M059J (cell line): ENCODE measurements at regions not wholly inside any gene's neighbourhood (a gene's known extent, or its start where the extent isn't known, plus 50 kb on each side); places are given as distances from the start of the nearest gene placed in this dataset.

Experiments
- DNase-seq: peaks from one replicate; pipeline ENCODE4 v3.0.0-alpha.2; 2012; ENCODE audit warnings: low read depth

DNA sequence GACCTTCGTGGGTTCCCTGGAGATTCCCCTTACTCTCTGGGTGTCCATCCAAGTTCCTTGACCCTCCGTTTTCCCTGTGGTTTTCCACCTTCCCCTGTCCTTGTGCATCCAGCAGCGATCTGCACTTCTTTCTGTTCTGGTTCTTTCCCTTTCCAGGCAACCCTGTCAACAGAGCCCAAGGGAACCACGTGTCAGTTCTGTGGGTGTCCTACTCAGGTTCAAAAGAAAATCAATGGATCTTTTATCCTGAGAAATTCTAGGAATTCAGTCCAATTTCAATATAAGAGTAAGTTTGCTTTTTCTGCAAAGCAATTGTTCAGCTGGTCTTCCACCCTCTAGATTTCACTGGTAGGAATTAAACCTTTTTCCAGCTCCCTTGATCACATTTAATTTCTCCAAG, 1394.8 kb upstream of the SLC10A2 start:
- DNase-seq = no peak

- DNase-seq = peak; percentile 55
Measured at GRCh38 chr13:104460554-104460953, 1394.3 kb upstream of the SLC10A2 start.

GRCh38 chr13:104450006-104450405, 1383.8 kb upstream of the SLC10A2 start:
- peak; percentile 69 for DNase-seq

DNA sequence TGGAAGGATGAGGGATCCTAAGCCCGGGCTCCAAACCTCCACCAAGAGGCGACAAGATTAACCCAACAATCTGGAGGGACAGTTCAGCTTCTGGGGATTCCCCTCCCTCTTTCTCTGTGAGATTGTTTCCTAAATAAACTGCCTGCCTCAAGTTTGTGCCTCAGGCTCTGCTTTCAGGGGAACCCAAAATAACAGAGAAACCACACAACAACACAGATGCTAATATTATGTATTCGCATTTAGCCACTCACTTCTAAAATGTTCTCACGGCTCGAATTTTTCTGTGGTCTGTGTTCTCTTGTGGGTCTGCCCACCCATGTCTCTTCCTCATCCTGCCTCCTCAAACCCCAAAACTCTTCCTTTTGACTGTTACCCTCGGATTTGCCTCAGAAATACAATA, 1381.1 kb upstream of the SLC10A2 start:
- peak; percentile 43 for DNase-seq

DNA sequence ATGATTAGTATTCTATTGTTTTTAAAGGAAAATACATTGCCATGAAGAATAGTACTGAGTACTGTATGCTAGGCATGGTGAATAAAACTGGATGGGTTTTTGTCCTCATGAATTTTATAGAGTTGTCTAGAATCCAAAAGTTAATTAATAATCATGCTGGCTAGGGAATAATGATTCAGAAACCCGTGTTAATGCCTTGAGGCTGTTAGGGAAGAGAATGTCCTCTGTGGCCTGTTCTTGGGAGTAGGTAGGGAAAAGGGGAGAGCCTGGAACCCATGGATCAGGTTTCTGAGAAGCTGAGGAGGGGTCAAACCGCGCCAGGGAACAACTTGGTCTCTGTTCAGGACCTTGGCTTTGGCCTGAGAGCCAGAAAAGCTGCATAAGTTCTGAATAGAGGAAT, 1376.3 kb upstream of the SLC10A2 start:
- peak; percentile 64 for DNase-seq

DNA sequence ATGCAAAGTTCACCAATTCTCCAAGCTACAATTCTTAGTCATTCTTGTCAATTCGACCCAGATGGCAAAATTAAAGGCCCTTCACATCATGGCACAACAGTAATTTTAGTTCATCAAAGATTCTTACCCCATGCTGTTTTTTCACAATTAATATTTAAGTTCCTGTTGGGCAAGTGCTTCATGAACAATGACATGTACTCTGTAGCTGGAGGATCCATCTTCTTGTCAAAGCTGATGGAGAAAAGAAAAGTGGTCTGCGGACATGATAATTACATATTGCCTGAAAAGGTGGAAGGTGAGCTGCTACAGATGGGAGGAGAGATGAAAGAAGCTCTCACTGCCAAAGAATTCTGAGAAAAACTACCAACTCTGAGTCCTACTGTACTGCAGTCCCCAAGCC, 1370.3 kb upstream of the SLC10A2 start:
- DNase-seq = no peak

- DNase-seq = no peak
Measured at GRCh38 chr13:104431895-104432294, 1365.7 kb upstream of the SLC10A2 start.

DNA sequence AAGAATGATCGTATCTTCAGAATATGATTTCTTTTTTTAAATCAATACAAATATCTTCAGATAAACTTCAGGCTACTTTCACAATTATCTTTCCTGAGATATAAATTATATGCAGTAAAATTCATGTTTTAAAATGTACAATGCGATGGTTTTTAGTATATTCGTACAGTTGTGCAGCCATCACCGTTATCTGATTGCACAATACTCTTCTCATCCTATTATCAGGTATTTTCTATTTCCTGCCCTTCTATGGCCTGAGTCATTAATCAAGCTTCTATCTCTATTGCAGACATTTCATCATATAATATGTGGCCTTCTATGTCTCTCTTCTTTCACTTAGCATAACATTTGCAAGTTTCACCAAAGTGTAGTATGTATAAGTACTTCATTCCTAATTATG, 1360.2 kb upstream of the SLC10A2 start:
- no peak for DNase-seq

GRCh38 chr13:104422668-104423067, 1356.5 kb upstream of the SLC10A2 start:
- DNase-seq = no peak

GRCh38 chr13:104416973-104417372, 1350.8 kb upstream of the SLC10A2 start:
- no peak for DNase-seq

DNA sequence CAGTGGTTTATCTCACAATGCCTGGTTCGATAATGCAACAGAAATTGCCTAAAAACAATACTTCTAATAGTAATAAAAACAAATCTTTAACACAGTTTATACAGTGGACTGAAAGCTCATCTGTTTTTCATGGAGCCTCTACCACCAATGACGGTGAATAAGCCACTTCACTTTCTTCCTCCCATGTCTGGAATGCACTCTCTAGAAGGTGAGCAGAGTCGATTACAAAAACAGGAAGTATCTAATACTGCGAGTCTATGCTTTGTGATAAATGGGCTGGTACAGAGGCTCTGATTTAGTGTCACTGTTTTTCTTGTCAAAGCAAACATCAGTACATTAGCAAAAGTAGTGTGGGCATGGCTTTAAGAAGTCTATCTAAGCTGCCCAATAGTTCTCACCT, 1348.6 kb upstream of the SLC10A2 start:
- DNase-seq = peak; percentile 35

- no peak for DNase-seq
Measured at GRCh38 chr13:104414181-104414580, 1348.0 kb upstream of the SLC10A2 start.

GRCh38 chr13:104411141-104411765, 1345.0 kb upstream of the SLC10A2 start:
- no peak for DNase-seq

DNA sequence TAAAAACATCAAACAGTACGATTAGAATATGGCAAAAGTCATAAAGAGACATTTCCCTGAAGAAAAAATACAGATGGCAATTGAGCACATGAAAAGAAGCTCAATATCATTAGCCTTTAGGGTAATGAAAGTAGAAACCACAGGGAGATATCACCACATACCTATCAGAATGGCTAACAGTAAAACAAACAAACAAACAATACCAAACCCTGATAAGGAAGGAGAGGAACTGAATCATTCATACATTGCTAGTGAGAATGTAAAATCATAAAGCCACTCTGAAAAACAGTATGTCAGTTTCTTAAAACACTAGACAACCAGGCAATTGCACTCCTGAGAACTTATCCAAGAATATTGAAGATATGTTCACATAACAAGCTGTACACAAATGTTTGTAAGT, 1342.5 kb upstream of the SLC10A2 start:
- peak; percentile 46 for DNase-seq

DNA sequence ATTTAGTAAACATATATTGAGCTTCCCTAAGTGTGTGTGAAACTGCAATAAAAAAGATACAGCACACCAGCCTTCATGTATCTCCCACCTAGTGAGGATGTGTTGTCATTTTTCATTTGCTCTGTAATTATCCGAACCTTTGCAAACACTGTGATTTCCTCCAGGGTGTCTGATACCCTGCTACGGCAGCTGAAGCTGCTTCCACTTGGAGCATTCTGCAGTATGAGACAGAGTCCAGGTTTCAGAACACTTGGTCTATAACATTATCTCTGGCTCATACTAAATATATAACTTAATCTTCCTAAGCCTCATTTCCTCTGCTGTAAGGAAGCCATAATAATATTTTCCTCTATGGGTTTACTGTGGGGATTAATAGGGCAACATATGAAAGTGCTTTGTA, 1338.1 kb upstream of the SLC10A2 start:
- no peak for DNase-seq

DNA sequence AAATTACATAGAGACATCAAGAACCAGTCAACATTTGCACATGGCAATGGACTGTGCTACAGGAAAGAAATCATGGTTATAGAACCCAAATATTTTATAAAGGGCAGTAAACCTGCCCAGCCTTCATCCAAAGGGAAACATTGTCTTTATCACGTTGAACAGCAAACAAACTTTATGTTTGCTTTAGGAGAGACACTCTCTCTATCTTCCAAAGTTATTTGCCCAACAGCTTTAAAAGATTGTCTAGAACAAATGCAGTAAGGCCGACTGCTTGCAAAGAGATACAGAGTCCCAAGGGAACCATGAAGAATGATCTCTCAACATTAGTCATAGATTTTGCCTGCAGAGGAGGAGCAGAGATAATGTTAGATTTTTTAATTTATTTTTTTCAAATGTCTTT, 1323.5 kb upstream of the SLC10A2 start:
- DNase-seq = no peak

DNA sequence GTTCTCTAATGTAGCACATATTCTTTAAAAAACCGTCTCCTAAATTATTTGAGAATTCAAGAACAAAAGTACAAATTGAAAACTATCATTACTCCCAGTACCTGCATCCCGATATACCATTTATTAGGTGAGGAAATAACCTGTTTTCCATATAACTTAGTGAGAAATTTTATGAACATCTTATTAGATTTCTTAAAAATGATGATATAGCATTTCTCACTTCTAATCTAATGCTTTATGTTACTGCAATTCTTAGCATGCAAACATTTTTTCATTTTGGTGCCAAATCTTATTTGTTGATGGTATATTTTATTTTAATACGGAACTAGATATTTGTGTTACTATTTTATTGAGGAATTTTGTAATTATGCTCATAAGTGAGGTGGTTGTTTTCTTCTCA, 1321.3 kb upstream of the SLC10A2 start:
- no peak for DNase-seq

DNA sequence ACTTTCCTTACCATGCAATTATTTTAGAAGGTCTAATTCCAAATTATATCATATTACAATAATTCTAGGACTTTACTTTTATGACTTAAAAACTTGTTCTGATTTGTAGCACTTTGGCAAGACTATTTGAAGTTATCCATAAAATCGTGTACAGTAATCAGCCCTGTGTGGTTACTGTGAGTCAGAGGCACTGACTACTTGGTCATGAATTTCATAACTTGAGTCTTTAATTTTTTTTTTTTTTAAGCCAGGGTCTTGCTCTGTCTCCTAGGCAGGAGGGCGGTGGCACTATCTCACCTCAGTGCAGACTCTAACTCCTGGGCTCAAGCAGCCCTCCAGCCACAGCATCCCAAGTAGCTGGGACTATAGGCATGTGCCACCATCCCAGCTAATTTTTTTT, 1319.2 kb upstream of the SLC10A2 start:
- DNase-seq = peak; percentile 73

DNA sequence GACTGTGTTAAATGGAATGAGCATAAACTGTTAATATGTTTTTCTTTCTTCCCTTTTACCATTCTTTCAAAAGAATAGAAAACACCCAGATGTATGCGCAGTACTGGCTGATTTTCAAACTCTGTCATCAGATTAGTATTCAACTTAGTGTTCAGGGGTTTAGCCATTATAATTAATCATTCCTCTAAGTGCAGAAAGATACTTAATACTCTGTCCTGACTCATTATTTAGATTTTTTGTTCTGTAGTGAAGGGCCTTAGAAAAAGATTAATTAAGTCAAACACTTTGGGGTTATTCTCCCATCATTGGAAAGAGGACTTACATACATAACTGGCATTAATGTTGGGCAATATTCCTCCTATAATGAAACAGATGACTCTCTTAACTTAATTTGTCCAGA, 1316.7 kb upstream of the SLC10A2 start:
- peak; percentile 19 for DNase-seq

DNA sequence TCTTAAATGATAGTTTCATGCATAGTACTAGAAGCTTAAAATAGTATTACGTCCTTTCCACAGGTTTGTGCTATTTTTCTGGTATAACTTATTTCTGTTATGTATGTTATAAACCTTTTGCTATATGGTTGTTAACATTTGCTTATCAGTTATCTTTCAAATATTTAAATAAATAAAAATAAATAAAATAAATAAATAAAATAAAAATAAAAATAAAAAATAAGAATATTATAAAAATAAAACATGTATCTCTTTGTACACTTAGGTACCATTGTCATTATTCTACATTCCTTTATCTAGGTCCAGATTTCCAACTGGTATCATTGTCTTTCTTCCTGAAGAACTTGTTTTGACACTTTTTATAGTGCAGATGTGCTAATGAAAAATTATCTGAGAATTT, 1310.4 kb upstream of the SLC10A2 start:
- DNase-seq = no peak

GRCh38 chr13:104375614-104376013, 1309.4 kb upstream of the SLC10A2 start:
- DNase-seq = no peak

DNA sequence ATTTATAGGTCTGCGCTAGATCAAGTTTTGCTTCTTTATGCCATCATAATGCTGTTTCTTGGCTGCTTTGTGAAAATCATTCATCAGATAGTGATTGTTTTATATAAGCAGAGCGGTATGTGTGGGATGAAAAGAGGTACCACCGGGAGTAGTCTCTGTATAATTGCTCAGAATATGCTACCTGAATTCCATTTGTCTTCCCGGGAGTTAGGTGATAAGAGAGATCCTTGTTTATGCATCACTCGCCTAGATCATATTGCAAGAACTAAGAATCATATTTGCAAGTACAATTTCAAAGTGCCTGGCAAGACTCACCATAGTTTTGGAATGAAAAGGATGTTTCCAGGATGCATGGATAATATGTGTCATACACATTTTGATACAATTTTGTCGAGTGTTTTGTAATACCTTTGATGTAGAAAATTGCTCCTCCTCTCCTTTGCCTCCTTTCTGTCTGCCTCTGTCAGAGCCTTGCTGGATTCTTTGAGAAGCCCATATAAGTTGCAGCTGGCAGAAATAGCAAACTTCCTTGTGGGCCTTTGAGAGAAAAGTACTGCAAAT, 1306.0 kb upstream of the SLC10A2 start:
- DNase-seq = no peak

- no peak for DNase-seq
Measured at GRCh38 chr13:104365430-104365829, 1299.2 kb upstream of the SLC10A2 start.

DNA sequence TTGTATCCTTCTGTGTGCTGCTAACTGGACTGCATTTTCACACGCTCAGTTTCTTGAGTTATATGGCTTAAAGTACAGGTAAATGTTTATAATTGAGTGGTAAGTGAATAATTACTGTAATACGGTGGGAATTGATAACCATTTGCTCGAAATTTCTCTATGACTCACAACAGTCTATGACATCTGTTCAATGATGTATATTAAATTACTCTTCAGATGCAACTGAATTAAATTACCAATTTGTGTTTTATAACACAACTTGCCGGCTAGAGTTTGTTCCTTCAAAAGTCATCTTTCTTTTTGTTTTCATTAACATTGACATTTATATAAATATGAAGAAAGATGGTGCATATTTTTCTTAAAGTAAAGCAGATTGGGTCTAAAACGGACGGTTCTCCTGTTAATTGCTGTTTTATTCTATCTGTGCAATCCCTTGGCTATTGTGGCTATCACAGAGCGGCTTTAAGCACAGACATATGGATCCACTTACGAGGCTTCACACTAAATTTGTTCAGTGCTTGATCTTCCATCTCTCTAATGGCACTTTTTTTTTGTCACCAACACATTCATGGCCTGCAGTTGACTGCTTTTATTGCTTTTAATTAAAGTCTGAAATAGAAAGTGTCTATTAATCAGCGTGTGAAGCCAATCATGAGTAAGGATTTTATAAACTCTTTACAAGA, 1291.6 kb upstream of the SLC10A2 start:
- no peak for DNase-seq
